Transverse colon (tissue), 4 donors: ENCODE measurements at regions not wholly inside any gene's neighbourhood (a gene's known extent, or its start where the extent isn't known, plus 50 kb on each side); places are given as distances from the start of the nearest gene placed in this dataset.

ENCODE experiments used
- DNase-seq: peaks from one replicate; pipeline ENCODE4 v3.0.0-alpha.2; 2019
- H3K27ac ChIP-seq, 4 donors: fragments of 200-600 bp; sonication (generic); 2 replicates each; pipeline ENCODE4 v1.5.1; 2016 to 2018; ENCODE audit warnings: inconsistent platforms in 4 of 4
- H3K27me3 ChIP-seq: fragments of 200-600 bp; sonication (generic); 2 replicates; pipeline ENCODE4 v1.5.1; 2017; ENCODE audit warnings: inconsistent platforms
- H3K36me3 ChIP-seq, 4 donors: fragments of 200-600 bp; sonication (generic); 2 replicates each; pipeline ENCODE4 v1.5.1; 2017 to 2019; ENCODE audit warnings: inconsistent platforms in 4 of 4
- H3K4me1 ChIP-seq, 4 donors: fragments of 200-600 bp; sonication (generic); 2 replicates each; pipeline ENCODE4 v1.5.1; 2017 to 2020; ENCODE audit warnings: inconsistent platforms in 4 of 4
- H3K4me3 ChIP-seq, 4 donors: fragments of 200-600 bp; sonication (generic); 1 replicate in 1 of 4; 2 replicates in 3 of 4; pipeline versions ENCODE4 v1.5.1 to v1.6.1; 2017 to 2019; ENCODE audit warnings: inconsistent platforms in 4 of 4
- H3K9me3 ChIP-seq, 2 donors: fragments of 200-600 bp; sonication (generic); 2 replicates each; pipeline ENCODE4 v1.5.1; 2017 to 2019; ENCODE audit warnings: inconsistent platforms in 2 of 2
- EP300 ChIP-seq: sonication (generic); formaldehyde crosslinking; IDR thresholded peaks from one replicate; pipeline ENCODE4 v1.6.1; 2017; ENCODE audit warnings: antibody characterized with exemption, low read depth
- POLR2A ChIP-seq: fragments of 450-650 bp; IDR thresholded peaks from one replicate; pipeline ENCODE4 v1.6.1; 2016; ENCODE audit warnings: antibody characterized with exemption, mild to moderate bottlenecking, moderate library complexity
- POLR2AphosphoS5 ChIP-seq, 3 donors: sonication (generic); formaldehyde crosslinking; IDR thresholded peaks; one replicate each; pipeline ENCODE4 v1.6.1; 2016; ENCODE audit warnings: antibody characterized with exemption in 3 of 3
- WGBS, 2 donors: methylation state at CpG; one replicate each; pipeline ENCODE4 v1.1.5; 2018; ENCODE audit warnings: low coverage in 1 of 2; 5-methylcytosine and 5-hydroxymethylcytosine counted together
- in situ Hi-C, 4 donors: fragments of 200-750 bp; cut with MboI; loops; one replicate each; pipeline versions ENCODE4 v1.15.0 to v1.15.1; 2017; ENCODE audit warnings: low sequenced_read_pairs in 3 of 4, low pct_ligation_motif_present in 1 of 4, low pct_unique_long_range_greater_than_20kb in 1 of 4
- intact Hi-C: fragments of 100-400 bp; cut with DNase I; formaldehyde crosslinking; loops from one replicate; pipeline ENCODE4 v1.15.1; 2023; ENCODE audit warnings: low total_unique reads
- TF ChIP-seq, protein P1 (sequence below), 5 experiments: fragments of 200-600 bp in 3 of 5; fragments of 450-650 bp in 2 of 5; sonication (generic) in 3 of 5; IDR thresholded peaks; 1 replicate in 2 of 5; 2 replicates in 3 of 5; pipeline ENCODE4 v1.5.1; 2016 to 2017; ENCODE audit warnings: antibody characterized with exemption in 5 of 5, inconsistent platforms in 3 of 5, mild to moderate bottlenecking in 2 of 5, moderate library complexity in 1 of 5

- TF ChIP-seq POLR2AphosphoS5 (IDR thresholded peaks at IDR 0.05) (no peak), EP300 (no peak)
- no peak for DNase-seq
- no peak overlapping the region for H3K4me3 ChIP-seq
- H3K27me3 ChIP-seq, result no peaks in the 10 kb centered on the region
- WGBS, 2 donors, result 56 to 68% methylated on average over 6 of the region's 6 CpGs
- intact Hi-C loops, result no loop called here
- H3K36me3 ChIP-seq, result no peaks in the 10 kb centered on the region
- peaks cover 0 to 3% of the 10 kb centered on the region in 2 donors for H3K9me3 ChIP-seq
- no peak overlapping the region for H3K27ac ChIP-seq
- in situ Hi-C loops, result no loop called here
- peaks cover 0 to 3% (median 0%) of the 10 kb centered on the region in 4 donors for H3K4me1 ChIP-seq
Observed at GRCh38 chr14:30251557-30252100, 307.3 kb upstream of the G2E3 start.

- DNase-seq, result no peak
- peaks cover 0 to 3% of the 10 kb centered on the region in 2 donors for H3K9me3 ChIP-seq
- TF ChIP-seq POLR2AphosphoS5 (IDR thresholded peaks at IDR 0.05) (no peak), EP300 (no peak), POLR2A (no peak)
- TF ChIP-seq, protein P1, sequence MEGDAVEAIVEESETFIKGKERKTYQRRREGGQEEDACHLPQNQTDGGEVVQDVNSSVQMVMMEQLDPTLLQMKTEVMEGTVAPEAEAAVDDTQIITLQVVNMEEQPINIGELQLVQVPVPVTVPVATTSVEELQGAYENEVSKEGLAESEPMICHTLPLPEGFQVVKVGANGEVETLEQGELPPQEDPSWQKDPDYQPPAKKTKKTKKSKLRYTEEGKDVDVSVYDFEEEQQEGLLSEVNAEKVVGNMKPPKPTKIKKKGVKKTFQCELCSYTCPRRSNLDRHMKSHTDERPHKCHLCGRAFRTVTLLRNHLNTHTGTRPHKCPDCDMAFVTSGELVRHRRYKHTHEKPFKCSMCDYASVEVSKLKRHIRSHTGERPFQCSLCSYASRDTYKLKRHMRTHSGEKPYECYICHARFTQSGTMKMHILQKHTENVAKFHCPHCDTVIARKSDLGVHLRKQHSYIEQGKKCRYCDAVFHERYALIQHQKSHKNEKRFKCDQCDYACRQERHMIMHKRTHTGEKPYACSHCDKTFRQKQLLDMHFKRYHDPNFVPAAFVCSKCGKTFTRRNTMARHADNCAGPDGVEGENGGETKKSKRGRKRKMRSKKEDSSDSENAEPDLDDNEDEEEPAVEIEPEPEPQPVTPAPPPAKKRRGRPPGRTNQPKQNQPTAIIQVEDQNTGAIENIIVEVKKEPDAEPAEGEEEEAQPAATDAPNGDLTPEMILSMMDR (IDR thresholded peaks at IDR 0.05), result no peak
- H3K27ac ChIP-seq, result no peak overlapping the region
- intact Hi-C loops, result no loop called here
- no peaks in the 10 kb centered on the region for H3K27me3 ChIP-seq
- WGBS, 2 donors, result 65 to 74% methylated on average over 2 of the region's 2 CpGs
- no peaks in the 10 kb centered on the region for H3K36me3 ChIP-seq
- in situ Hi-C loops, result no loop called here
- H3K4me3 ChIP-seq, result no peak overlapping the region
- H3K4me1 ChIP-seq, result peaks cover 0 to 3% (median 0%) of the 10 kb centered on the region in 4 donors
Observed at GRCh38 chr14:30252151-30252550, 306.8 kb upstream of the G2E3 start.

GRCh38 chr14:30252783-30253674, 305.9 kb upstream of the G2E3 start:
- no peak for DNase-seq
- peaks cover 0 to 3% (median 0%) of the 10 kb centered on the region in 4 donors for H3K4me1 ChIP-seq
- intact Hi-C loops (no loop called here), in situ Hi-C loops (no loop called here)
- H3K4me3 ChIP-seq, result no peak overlapping the region
- peaks cover 0 to 3% of the 10 kb centered on the region in 2 donors for H3K9me3 ChIP-seq
- H3K27me3 ChIP-seq, result no peaks in the 10 kb centered on the region
- 67 to 74% methylated on average over 3 to 6 of the region's 6 CpGs for WGBS, 2 donors
- TF ChIP-seq POLR2AphosphoS5 (IDR thresholded peaks at IDR 0.05) (no peak), EP300 (no peak), POLR2A (no peak)
- TF ChIP-seq, protein P1 (IDR thresholded peaks at IDR 0.05), result no peak
- no peaks in the 10 kb centered on the region for H3K36me3 ChIP-seq
- no peak overlapping the region for H3K27ac ChIP-seq

DNA sequence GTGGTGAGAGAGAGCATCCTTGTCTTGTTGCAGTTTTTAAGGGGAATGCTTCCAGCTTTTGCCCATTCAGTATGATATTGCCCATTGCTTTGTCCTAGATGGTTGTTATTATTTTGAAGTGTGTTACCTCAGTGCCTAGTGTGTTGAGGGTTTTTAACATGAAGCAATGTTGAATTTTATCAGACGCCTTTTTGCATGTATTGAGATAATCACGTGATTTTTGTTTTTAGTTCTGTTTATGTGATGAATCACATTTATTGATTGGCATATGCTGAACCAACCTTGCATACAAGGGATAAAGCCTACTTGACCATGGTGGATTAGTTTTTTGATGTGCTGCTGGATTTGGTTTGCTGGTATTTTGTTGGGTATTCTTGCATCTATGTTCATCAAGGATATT, 302.3 kb upstream of the G2E3 start:
- Histone ChIP-seq H3K27me3 (no peaks in the 10 kb centered on the region), H3K4me3 (no peak overlapping the region), H3K9me3 (peaks cover 0 to 3% of the 10 kb centered on the region in 2 donors), H3K27ac (no peak overlapping the region), H3K36me3 (no peaks in the 10 kb centered on the region), H3K4me1 (peaks cover 0 to under 1% (median 0%) of the 10 kb centered on the region in 4 donors)
- in situ Hi-C loops, result no loop called here
- no peak for DNase-seq
- intact Hi-C loops, result no loop called here
- WGBS, 2 donors, result 76 to 95% methylated on average over 2 of the region's 2 CpGs
- TF ChIP-seq EP300, result no peak
- TF ChIP-seq, protein P1 (IDR thresholded peaks at IDR 0.05), result no peak
- TF ChIP-seq POLR2A, result no peak
- no peak for TF ChIP-seq POLR2AphosphoS5 (IDR thresholded peaks at IDR 0.05)
